OCI-M2 (cell line): ENCODE measurements at regions not wholly inside any gene's neighbourhood (a gene's known extent, or its start where the extent isn't known, plus 50 kb on each side); places are given as distances from the start of the nearest gene placed in this dataset.
"Not testable (repeated sequence)": the region's sequence is repeated elsewhere in the genome, so short reads cannot be mapped to it uniquely, and the experiment has no call there.

ENCODE experiments used
- DNase-seq: peaks from one replicate; lab custom pipeline; 2025; ENCODE audit not compliant: unreplicated experiment; lab: John Stamatoyannopoulos, UW

DNA sequence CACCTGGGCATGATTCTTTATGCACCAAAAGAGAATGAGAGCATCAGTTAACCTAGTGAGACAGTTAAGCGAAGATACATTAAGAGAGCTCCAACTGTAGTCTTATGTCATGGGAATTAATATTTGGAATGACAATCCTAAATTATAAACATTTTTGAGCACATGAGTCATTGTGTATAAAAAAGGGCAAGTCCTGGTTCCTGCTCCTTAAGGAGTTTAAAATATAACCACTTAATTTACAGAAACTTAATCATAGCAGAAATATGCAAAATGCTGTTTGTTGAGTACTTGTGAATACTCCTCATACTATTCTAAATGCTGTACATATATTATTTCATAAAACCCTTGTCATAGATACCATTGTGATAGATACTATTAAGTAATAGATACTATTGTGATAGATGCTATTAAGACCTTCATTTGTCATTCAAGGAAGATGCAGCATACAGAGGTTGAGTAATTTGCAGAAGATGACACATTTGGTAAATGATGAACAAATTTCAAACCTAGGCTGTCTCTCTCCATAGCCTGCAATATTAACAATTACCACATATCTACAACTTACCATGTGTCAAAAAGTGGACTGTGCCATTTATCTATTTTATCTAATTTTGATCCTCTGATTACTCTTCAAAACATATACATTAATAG, 301.0 kb downstream of the TBC1D4 start:
- no peak for DNase-seq

DNA sequence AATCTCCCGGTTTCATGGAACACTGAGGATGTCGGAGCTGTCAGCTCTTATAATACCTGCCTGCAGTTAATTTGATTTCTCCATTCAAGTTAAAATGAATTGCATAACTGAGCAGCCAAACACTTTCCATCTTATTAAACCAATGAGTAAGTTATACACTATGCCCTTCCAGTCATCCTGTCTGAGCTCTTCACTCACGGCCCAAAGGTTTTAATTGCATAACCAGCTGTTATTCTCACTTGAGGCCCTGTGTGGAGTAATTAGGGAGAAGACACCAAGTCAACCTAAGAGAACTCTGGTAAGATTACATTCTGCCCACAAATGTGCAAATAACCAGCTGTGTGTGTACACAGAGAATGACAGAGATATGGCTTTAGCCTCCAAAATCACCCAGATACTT, 303.5 kb downstream of the TBC1D4 start:
- DNase-seq = no peak

DNA sequence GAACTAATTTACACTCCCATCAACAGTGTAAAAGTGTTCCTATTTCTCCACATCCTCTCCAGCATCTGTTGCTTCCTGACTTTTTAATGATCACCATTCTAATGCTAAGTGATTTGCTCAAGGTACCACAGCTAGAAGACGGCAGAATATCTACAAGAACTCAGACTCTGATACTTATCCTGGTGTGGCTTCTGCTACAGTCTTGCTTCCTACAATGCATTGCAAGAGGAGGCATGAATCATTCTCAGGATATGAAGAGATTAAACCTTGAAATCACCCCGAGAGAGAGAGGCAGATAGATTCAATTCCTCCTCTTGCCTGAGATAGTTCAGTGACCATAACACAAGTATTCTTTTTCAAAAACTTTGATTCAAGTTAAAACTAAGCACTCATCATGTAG, 306.4 kb downstream of the TBC1D4 start:
- DNase-seq = no peak

DNA sequence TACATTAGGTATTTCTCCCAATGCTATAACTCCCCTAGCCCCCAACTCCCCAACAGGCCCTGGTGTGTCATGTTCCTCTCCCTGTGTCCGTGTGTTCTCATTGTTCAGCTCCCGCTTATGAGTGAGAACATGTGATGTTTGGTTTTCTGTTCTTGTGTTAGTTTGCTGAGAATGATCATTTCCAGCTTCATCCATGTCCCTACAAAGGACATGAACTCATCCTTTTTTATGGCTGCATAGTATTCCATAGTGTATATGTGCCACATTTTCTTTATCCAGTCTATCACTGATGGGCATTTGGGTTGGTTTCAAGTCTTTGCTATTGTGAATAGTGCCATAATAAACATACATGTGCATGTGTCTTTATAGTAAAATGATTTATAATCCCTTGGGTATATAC, 306.9 kb downstream of the TBC1D4 start:
- not testable (repeated sequence) for DNase-seq

DNA sequence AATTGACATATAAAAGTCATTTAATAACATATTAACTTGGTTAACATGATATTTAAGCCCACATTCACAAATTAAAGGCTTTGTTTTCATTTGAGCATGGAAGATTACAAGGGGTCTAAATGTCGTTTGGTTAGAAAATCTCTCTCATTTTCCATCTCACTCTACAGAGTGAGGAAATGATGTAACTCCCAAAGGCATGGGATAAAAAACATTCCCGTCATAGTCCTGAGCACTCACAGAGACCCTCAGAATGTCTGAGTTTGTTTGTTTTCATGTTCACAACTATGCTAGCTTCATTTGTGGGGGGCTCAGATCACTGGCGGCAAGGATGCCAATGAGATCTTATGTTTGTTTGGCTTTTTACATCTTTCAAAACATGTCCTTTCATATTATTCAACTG, 307.5 kb downstream of the TBC1D4 start:
- no peak for DNase-seq

- no peak for DNase-seq
Observed at GRCh38 chr13:75173457-75174356, 308.3 kb downstream of the TBC1D4 start.

GRCh38 chr13:75170311-75170710, 311.7 kb downstream of the TBC1D4 start:
- DNase-seq = no peak

GRCh38 chr13:75165543-75166230, 316.3 kb downstream of the TBC1D4 start:
- no peak for DNase-seq

GRCh38 chr13:75161804-75162203, 320.2 kb downstream of the TBC1D4 start:
- no peak for DNase-seq

DNA sequence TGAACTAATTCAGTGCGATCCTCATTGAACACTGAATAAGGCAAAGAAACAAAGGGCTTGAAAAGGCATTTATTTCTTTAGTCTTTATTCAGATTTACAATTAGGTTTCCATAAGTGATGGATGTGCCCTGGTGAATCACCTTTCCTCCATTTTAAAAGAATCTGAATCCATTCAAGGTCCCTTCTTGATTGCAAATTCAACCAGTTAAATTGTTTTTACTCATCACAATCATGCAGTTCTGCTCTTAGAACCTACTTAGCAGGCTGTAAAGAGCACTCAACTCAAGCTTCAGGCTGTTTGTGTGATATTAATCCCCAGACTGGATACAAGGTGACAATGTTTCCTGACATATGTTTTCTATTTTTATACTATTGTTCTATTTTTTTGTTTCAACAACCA, 321.0 kb downstream of the TBC1D4 start:
- no peak for DNase-seq

DNA sequence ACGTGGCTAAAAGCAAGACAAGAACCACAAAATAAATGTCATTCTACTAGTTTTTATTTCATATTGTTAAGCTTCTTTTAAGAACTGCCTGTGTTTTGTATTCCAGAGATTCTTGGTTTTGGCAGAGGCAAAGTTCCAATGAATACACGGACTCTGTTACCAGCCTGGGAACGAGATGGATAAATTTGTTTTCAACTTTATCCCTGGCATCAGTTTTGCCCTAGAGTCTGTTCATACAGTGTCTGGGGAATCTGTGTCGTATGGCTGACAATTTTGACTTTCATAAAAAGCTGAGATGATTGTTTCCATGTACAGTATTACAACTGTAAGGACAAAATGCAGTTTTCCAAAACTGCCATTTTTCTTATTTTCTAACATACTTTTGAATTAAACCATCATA, 327.6 kb downstream of the TBC1D4 start:
- no peak for DNase-seq

DNA sequence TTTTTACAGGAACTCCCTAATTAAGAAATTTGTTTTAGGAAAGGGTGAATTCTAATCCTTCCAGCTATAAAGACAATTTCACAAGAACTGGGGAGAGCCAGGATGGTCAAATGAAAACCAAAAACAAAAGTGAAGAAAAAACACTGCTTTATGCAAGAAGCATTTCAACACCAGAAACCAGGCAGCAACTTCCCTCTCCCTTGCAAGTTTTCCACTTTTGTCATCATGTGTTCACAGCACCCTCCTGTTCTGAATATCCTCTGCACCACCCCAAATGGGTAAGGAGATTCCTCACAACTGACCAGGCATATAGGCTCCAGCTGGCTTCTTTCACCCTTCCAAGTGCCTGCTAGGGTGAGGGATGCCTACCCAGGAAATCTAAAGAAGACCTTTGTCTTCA, 328.1 kb downstream of the TBC1D4 start:
- no peak for DNase-seq

GRCh38 chr13:75153386-75153785, 328.6 kb downstream of the TBC1D4 start:
- DNase-seq = no peak

- DNase-seq = no peak
Observed at GRCh38 chr13:75151081-75151643, 330.8 kb downstream of the TBC1D4 start.

- DNase-seq = no peak
Observed at GRCh38 chr13:75149776-75150175, 332.2 kb downstream of the TBC1D4 start.

DNA sequence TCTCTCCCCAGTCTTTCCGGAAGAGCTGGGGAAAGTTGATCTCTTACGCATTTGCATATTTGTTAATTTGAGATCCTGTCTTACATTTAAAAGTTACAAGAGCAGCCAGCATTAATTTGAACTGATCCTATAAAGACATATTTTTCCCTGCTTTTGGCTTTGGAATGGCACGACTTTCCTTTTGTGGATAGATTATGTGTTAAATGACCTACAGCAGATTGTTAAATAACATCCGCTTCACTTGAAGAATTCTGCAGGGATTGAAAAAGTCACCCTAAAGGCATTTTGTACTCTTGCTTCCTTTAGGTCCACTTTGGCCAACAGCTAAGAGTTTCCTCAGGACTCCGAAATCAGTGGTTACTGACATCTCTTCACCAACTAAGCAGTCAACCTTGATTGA, 334.0 kb downstream of the TBC1D4 start:
- DNase-seq = no peak

DNA sequence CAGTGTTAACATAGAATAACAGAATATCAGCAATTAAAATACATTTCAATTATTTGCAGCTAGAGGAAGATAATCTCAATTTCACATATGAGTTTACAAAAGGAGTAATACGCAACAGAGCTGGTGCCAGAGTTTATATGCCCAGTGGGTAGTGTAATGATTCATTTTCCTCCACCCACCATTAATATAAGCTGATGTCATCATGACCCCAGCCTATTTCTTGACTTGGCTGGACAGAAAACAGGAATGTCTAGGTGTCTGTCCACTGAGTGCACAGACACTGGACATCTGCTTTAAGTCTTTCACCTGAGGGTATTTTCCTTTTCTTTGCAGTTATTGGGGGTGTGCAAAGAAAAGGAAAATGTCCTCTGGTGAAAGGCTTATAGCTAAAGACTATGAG, 335.5 kb downstream of the TBC1D4 start:
- no peak for DNase-seq

- no peak for DNase-seq
Observed at GRCh38 chr13:75145927-75146326, 336.0 kb downstream of the TBC1D4 start.

GRCh38 chr13:75139291-75139690, 342.7 kb downstream of the TBC1D4 start:
- DNase-seq = no peak

GRCh38 chr13:75137911-75138571, 343.9 kb downstream of the TBC1D4 start:
- DNase-seq = no peak

GRCh38 chr13:75136151-75136550, 345.8 kb downstream of the TBC1D4 start:
- no peak for DNase-seq
